ENCODE measurements at regions not wholly inside any gene's neighbourhood (a gene's known extent, or its start where the extent isn't known, plus 50 kb on each side); places are given as distances from the start of the nearest gene placed in this dataset.

DNA sequence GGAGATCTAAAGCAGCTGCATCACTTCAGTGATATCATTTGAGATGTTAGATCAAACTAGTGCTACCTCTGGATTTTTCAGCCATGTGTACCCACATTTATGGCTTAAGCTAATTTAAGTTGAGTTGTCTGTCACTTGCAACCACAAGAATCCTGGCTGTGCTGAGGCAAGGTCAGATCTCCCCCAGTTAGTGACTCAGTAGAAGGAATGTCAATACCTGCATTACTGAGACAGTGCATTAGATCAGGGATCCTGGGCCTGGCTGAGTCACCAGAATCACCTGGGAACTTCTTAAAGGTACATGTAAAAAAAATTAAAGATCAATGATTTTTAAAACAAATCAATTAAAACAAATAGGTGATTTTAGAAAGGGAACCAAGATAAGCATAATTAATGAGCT is 84.6 kb upstream of the GRIN2B start:
- no peak overlapping the region for H3K4me3 ChIP-seq (ENCODE audit: low read depth, low read length)
- TF ChIP-seq, protein P1, sequence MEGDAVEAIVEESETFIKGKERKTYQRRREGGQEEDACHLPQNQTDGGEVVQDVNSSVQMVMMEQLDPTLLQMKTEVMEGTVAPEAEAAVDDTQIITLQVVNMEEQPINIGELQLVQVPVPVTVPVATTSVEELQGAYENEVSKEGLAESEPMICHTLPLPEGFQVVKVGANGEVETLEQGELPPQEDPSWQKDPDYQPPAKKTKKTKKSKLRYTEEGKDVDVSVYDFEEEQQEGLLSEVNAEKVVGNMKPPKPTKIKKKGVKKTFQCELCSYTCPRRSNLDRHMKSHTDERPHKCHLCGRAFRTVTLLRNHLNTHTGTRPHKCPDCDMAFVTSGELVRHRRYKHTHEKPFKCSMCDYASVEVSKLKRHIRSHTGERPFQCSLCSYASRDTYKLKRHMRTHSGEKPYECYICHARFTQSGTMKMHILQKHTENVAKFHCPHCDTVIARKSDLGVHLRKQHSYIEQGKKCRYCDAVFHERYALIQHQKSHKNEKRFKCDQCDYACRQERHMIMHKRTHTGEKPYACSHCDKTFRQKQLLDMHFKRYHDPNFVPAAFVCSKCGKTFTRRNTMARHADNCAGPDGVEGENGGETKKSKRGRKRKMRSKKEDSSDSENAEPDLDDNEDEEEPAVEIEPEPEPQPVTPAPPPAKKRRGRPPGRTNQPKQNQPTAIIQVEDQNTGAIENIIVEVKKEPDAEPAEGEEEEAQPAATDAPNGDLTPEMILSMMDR (IDR thresholded peaks at IDR 0.05; ENCODE audit: low read depth, low read length, missing control alignments): no peak
- DNase-seq (ENCODE audit: low read depth): no peak

DNA sequence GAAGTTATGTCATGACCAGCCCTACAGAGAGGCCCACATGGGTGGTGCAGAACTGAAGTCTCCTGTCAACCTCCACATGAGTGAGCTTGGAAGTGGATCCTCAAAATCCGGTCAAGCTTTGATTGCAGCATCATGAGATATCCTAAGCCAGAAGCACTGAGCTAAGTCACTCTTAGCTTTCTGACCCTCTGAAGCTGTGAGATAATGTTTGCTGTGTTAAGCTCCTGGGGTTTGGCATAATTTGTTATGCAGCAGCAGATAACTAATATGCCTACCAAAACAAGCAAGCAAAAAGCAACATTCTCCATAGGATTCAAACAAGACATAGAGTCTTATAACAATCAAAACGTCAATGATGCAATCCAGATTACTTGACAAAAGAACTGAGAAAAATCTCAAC is 87.6 kb upstream of the GRIN2B start:
- TF ChIP-seq, protein P1 (IDR thresholded peaks at IDR 0.05; ENCODE audit: low read depth, low read length, missing control alignments): no peak
- no peak for DNase-seq (ENCODE audit: low read depth)

DNA sequence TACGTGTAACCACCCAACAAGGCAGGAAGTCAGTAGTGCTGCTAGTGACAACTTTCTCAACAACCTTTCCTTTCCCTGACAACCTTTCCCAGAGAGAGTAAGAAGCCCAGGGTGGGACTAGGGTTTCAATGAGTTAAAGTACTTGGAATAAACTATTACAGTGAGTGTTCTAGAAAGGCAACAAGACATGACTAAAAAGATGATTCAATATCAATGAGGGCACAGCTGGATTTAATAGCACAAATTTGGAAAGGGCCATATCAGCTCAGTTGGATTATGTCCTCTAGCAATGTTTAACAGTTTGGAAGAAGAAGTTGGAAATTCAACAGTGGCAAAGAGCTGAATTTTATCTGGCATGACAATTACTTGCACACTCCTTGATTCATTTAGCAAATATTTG is 90.4 kb upstream of the GRIN2B start:
- no peak for DNase-seq (ENCODE audit: low read depth)
- TF ChIP-seq, protein P1 (IDR thresholded peaks at IDR 0.05; ENCODE audit: low read depth, low read length, missing control alignments): no peak
- H3K4me3 ChIP-seq (ENCODE audit: low read depth, low read length): no peak overlapping the region

More for the DNA sequence above, 87.6 kb upstream of the GRIN2B start:
- H3K4me3 ChIP-seq (ENCODE audit: low read depth, low read length): no peak overlapping the region

DNA sequence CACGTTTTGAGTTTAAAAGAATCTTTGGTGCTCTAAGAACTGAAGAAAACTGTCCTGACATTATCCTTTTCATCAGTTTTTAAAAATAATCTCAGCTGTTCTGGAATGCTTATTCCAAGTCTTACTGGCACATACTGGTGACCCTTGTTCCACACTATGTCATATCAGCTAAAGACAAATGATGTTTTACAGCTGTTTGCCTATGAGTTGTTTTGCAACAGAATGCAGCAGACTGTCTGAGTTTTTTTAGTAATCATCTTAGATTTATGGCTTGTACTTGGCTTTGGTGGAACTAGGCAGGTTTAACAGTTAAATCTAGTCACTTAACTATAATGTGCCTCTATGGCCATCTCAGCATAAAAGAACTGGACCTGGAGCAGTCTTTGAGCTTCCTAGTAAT is 91.6 kb upstream of the GRIN2B start:
- TF ChIP-seq, protein P1 (IDR thresholded peaks at IDR 0.05; ENCODE audit: low read depth, low read length, missing control alignments): no peak
- DNase-seq (ENCODE audit: low read depth): no peak
- no peak overlapping the region for H3K4me3 ChIP-seq (ENCODE audit: low read depth, low read length)

DNA sequence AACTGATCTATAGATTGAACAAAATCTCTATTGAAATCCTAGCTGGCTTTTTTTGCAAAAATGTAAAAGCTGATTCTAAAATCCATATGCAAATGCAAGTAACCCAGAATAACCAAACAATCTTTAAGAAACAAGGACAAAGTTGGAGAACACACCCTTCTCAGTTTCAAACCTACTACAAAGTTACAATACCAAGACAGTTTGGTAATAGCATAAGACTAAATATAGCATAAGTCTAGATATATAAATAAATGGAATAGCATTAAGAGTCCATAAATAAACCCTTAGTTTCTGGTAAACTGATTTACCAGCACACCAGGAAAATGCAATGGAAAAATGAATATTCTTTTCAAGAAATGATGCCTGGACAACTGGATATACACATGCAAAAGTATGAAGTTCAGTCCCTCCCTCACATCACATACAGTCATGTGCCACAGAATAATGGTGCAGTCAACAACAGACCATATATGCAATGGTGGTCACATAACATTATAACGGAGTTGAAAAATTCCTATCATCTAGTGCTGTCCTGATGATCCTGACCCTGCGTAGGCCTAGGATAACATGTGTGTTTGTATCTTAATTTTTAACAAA is 94.5 kb upstream of the GRIN2B start:
- no peak overlapping the region for H3K4me3 ChIP-seq (ENCODE audit: low read depth, low read length)
- TF ChIP-seq, protein P1 (IDR thresholded peaks at IDR 0.05; ENCODE audit: low read depth, low read length, missing control alignments): no peak
- DNase-seq (ENCODE audit: low read depth): no peak

DNA sequence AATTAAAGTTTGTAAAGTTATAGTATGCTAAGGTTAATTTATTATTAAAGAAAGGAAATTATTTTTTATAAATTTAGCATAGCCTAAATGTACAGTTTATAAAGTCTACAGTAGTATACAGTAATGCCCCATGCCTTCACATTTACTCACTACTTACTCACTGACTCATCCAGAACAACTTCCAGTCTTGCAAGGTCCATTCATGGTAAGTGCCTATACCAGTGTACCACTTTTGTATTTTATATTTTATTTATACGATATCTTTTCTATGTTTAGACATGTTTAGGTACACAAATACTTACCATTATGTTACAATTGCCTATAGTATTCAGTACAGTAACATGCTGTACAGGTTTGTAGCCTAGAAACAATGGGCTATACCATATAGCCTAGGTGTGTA is 95.1 kb upstream of the GRIN2B start:
- no peak overlapping the region for H3K4me3 ChIP-seq (ENCODE audit: low read depth, low read length)
- TF ChIP-seq, protein P1 (IDR thresholded peaks at IDR 0.05; ENCODE audit: low read depth, low read length, missing control alignments): no peak
- DNase-seq (ENCODE audit: low read depth): no peak

DNA sequence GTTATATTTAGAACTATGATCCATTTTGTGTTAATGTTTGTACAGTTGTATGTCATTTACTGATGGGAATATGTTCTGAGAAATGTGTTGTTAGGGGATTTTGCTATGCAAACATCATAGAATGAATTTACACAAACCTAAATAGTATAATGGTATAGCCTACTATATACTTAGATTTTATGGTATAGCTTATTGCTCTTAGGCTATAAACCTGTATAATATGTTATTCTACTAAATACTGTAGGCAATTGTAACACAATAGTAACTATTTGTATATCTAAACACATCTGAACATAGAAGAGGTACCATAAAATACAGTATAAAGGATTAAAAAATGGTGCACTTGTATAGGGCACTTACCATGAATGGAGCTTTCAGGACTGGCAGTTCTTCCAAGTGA is 105.4 kb upstream of the GRIN2B start:
- DNase-seq (ENCODE audit: low read depth): no peak
- TF ChIP-seq, protein P1 (IDR thresholded peaks at IDR 0.05; ENCODE audit: low read depth, low read length, missing control alignments): no peak

More for the DNA sequence above, 105.4 kb upstream of the GRIN2B start:
- H3K4me3 ChIP-seq (ENCODE audit: low read depth, low read length): no peak overlapping the region

Data from GM12864 (cell line).